Trophoblast cell (in vitro differentiated cells and primary cell): ENCODE measurements at regions not wholly inside any gene's neighbourhood (a gene's known extent, or its start where the extent isn't known, plus 50 kb on each side); places are given as distances from the start of the nearest gene placed in this dataset.
A peak's percentile ranks its signal among the peaks of the same experiment; 100 is the strongest.

Experiments used
- DNase-seq, 2 donors: peaks; one replicate each; pipeline ENCODE4 v3.0.0-alpha.2; 2016
- H2AFZ ChIP-seq: 2 replicates; pipeline ENCODE4 v1.6.1; 2013; ENCODE audit warnings: low read length, moderate library complexity, mild to moderate bottlenecking; ENCODE audit not compliant: insufficient read depth, poor library complexity
- H2AK5ac ChIP-seq: 2 replicates; pipeline ENCODE4 v1.6.1; 2013; ENCODE audit warnings: mild to moderate bottlenecking, low read length
- H2BK120ac ChIP-seq: 2 replicates; pipeline ENCODE4 v1.6.1; 2013; ENCODE audit warnings: low read length, mild to moderate bottlenecking, moderate library complexity; ENCODE audit not compliant: insufficient read depth, poor library complexity
- H2BK12ac ChIP-seq: 2 replicates; pipeline ENCODE4 v1.6.1; 2013; ENCODE audit warnings: mild to moderate bottlenecking, low read length, moderate library complexity
- H2BK5ac ChIP-seq: 2 replicates; pipeline ENCODE4 v1.6.1; 2013; ENCODE audit warnings: low read length, low read depth, moderate library complexity, mild to moderate bottlenecking; ENCODE audit not compliant: poor library complexity
- H3K14ac ChIP-seq: 2 replicates; pipeline ENCODE4 v1.6.1; 2013; ENCODE audit warnings: mild to moderate bottlenecking, low read length
- H3K18ac ChIP-seq: 2 replicates; pipeline ENCODE4 v1.6.1; 2013; ENCODE audit warnings: mild to moderate bottlenecking, low read length
- H3K23ac ChIP-seq: 2 replicates; pipeline ENCODE4 v1.6.1; 2013; ENCODE audit warnings: low read length
- H3K27ac ChIP-seq: 2 replicates; pipeline ENCODE4 v1.5.1; 2013; ENCODE audit warnings: low read depth, mild to moderate bottlenecking, inconsistent platforms, low read length, moderate library complexity
- H3K27me3 ChIP-seq: 2 replicates; pipeline ENCODE4 v1.6.1; 2013; ENCODE audit warnings: inconsistent platforms, mild to moderate bottlenecking, low read length, moderate library complexity; ENCODE audit not compliant: insufficient read depth
- H3K36me3 ChIP-seq, 2 experiments: 1 replicate in 1 of 2; 2 replicates in 1 of 2; pipeline ENCODE4 v1.6.1; 2013; ENCODE audit warnings: low read length in 2 of 2, mild to moderate bottlenecking in 2 of 2, moderate library complexity in 1 of 2; ENCODE audit not compliant: insufficient read depth in 2 of 2, control insufficient read depth in 1 of 2
- H3K4ac ChIP-seq: 2 replicates; pipeline ENCODE4 v1.6.1; 2013; ENCODE audit warnings: low read depth, mild to moderate bottlenecking, low read length, moderate library complexity
- H3K4me1 ChIP-seq, 2 experiments: 1 replicate in 1 of 2; 2 replicates in 1 of 2; pipeline ENCODE4 v1.6.1; 2013; ENCODE audit warnings: low read length in 2 of 2, mild to moderate bottlenecking in 2 of 2, moderate library complexity in 1 of 2; ENCODE audit not compliant: insufficient read depth in 2 of 2, control insufficient read depth in 1 of 2
- H3K4me2 ChIP-seq: 2 replicates; pipeline ENCODE4 v1.6.1; 2013; ENCODE audit warnings: inconsistent platforms, mild to moderate bottlenecking, low read length, moderate library complexity
- H3K4me3 ChIP-seq: 2 replicates; pipeline ENCODE4 v1.5.1; 2013; ENCODE audit warnings: mild to moderate bottlenecking, low read depth, low read length, inconsistent platforms
- H3K79me1 ChIP-seq: one replicate; pipeline ENCODE4 v1.6.1; 2013; ENCODE audit warnings: low read length
- H3K79me2 ChIP-seq: 2 replicates; pipeline ENCODE4 v1.6.1; 2013; ENCODE audit warnings: low read length, mild to moderate bottlenecking; ENCODE audit not compliant: control insufficient read depth, insufficient read depth, poor library complexity
- H3K9ac ChIP-seq: 2 replicates; pipeline ENCODE4 v1.6.1; 2013; ENCODE audit warnings: mild to moderate bottlenecking, low read length
- H3K9me3 ChIP-seq: 2 replicates; pipeline ENCODE4 v1.6.1; 2013; ENCODE audit warnings: low read depth, mild to moderate bottlenecking, control low read depth, inconsistent platforms, low read length; ENCODE audit not compliant: insufficient read depth
- H4K12ac ChIP-seq: 2 replicates; pipeline ENCODE4 v1.6.1; 2013; ENCODE audit warnings: low read depth, mild to moderate bottlenecking, low read length, moderate library complexity
- H4K8ac ChIP-seq: 2 replicates; pipeline ENCODE4 v1.6.1; 2013; ENCODE audit warnings: low read depth, mild to moderate bottlenecking, low read length, moderate library complexity
- H4K91ac ChIP-seq: one replicate; pipeline ENCODE4 v1.6.1; 2013; ENCODE audit warnings: low read depth, mild to moderate bottlenecking, low read length, moderate library complexity
- WGBS: extraction: QIAGEN DNeasy Blood & Tissue Kit; methylation state at CpG from one replicate; pipeline ENCODE4 v1.1.7; 2013; ENCODE audit warnings: missing lambda C conversion rate; ENCODE audit not compliant: insufficient read length, insufficient coverage; ENCODE audit errors: extremely low coverage; 5-methylcytosine and 5-hydroxymethylcytosine counted together

DNA sequence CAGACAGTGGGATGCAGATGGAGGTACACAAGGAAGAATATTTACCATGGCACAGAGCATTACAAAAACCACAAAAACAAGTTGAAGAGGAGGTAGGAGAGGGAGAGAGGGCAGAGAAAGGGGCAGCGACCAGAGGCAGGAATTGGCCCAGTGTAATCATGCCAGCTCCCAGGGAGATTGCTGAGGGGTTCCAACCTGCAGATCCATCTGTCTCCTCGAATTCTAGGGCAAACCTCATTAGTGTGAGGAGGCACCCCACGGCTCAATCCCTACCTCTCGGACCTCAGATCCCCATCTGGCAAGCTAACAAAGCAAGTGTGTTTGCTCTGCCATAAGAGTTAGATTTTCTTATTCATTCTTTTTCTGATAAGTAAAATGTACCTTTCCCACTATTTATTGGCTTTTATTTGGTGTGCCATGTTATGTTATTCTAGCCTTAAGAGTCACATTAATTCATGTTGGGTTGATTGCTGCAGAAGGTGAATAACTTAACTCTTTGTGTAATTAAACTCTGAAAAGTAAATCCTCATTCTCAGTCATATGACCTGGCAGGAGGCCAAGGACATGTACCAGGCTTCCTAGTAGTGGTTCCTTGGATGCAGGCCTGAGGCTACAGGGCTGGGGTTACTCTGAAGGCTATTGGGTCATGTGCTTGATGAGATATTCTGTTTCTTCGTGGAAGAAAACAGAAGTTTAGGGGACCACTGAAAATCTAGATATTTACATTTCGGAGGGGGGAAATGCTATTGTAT, 315.2 kb upstream of the ATP10B start:
- H3K9me3 ChIP-seq: no peaks in the 10 kb centered on the region
- no peak overlapping the region for H3K14ac ChIP-seq
- H3K9ac ChIP-seq: no peak overlapping the region
- H3K4ac ChIP-seq: no peak overlapping the region
- no peak overlapping the region for H2BK5ac ChIP-seq
- no peak overlapping the region for H4K8ac ChIP-seq
- H3K79me1 ChIP-seq: no peaks in the 10 kb centered on the region
- WGBS: no CpG with 5 or more reads among the region's 6 CpGs
- no peak overlapping the region for H2AK5ac ChIP-seq
- no peaks in the 10 kb centered on the region for H3K36me3 ChIP-seq
- H3K4me3 ChIP-seq: no peak overlapping the region
- H3K18ac ChIP-seq: no peak overlapping the region
- H3K4me2 ChIP-seq: no peak overlapping the region
- H3K4me1 ChIP-seq: no peaks in the 10 kb centered on the region
- H3K79me2 ChIP-seq: no peaks in the 10 kb centered on the region
- H2BK12ac ChIP-seq: no peak overlapping the region
- no peaks in the 10 kb centered on the region for H3K27me3 ChIP-seq
- DNase-seq: no peak
- H4K91ac ChIP-seq: no peak overlapping the region
- H4K12ac ChIP-seq: no peak overlapping the region
- no peak overlapping the region for H3K27ac ChIP-seq
- H2AFZ ChIP-seq: no peak overlapping the region
- H3K23ac ChIP-seq: no peak overlapping the region
- no peak overlapping the region for H2BK120ac ChIP-seq

DNA sequence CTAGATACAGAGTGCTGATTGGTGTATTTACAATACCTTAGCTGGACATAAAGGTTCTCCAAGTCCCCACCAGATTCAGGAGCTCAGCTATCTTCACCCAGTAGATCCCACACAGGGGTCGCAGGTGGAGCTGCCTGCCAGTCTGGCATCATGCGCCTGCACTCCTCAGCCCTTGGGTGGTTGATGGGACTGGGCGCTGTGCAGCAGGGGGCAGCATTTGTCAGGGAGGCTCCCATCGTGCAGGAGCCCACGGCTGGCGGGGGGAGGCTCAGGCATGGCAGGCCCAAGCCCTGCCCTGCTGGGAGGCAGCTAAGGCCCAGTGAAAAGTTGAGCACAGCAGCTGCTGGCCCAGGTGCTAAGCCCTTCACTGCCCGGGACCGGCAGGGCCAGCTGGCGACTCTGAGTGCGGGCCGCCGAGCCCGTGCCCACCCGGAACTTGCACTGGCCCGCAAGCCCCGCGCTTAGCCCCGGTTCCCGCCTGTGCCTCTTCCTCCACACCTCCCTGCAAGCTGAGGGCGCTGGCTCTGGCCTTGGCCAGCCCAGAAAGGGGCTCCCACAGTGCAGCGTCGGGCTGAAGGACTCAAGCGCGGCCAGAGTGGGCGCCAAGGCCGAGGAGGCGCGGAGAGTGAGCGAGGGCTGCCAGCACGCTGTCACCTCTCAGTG, 314.1 kb upstream of the ATP10B start:
- Histone ChIP-seq H3K79me2 (no peaks in the 10 kb centered on the region), H3K79me1 (no peaks in the 10 kb centered on the region), H3K9ac (no peak overlapping the region), H4K91ac (no peak overlapping the region), H2BK12ac (no peak overlapping the region), H2AFZ (no peak overlapping the region), H2BK5ac (no peak overlapping the region), H3K4me3 (no peak overlapping the region), H3K9me3 (no peaks in the 10 kb centered on the region), H3K4me2 (no peak overlapping the region), H3K27ac (no peak overlapping the region), H4K12ac (no peak overlapping the region), H3K23ac (no peak overlapping the region), H2AK5ac (no peak overlapping the region), H3K14ac (no peak overlapping the region), H3K27me3 (no peaks in the 10 kb centered on the region), H3K4ac (no peak overlapping the region), H3K18ac (no peak overlapping the region), H4K8ac (no peak overlapping the region), H2BK120ac (no peak overlapping the region), H3K36me3 (no peaks in the 10 kb centered on the region), H3K4me1 (no peaks in the 10 kb centered on the region)
- no CpG with 5 or more reads among the region's 30 CpGs for WGBS
- no peak for DNase-seq

DNA sequence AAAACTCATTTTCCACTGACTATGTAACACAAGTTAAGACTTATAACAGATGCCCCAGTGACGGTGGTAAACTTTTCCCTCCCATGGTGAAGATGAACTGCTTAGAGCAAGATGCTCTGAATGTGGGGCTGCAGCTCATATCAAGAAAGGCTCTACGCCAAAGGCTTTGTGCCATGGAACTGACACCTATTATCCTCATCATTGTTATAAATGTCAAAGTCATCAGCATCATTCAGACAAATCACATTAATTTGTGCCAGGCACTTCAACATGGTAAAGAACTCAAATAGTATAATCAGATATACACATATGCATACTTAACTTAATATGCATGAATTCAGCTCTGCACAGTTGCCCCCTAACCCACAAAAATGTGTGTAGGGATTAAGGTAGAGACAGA, 305.9 kb upstream of the ATP10B start:
- Histone ChIP-seq H4K91ac (no peak overlapping the region), H4K8ac (no peak overlapping the region), H3K79me1 (no peaks in the 10 kb centered on the region), H3K36me3 (no peaks in the 10 kb centered on the region), H2AK5ac (no peak overlapping the region), H3K4ac (no peak overlapping the region), H2BK12ac (no peak overlapping the region), H3K9me3 (no peaks in the 10 kb centered on the region), H3K79me2 (no peaks in the 10 kb centered on the region), H3K27ac (no peak overlapping the region), H3K4me1 (no peaks in the 10 kb centered on the region), H3K9ac (no peak overlapping the region), H2BK120ac (no peak overlapping the region), H3K4me2 (no peak overlapping the region), H3K27me3 (no peaks in the 10 kb centered on the region), H3K4me3 (no peak overlapping the region), H2BK5ac (no peak overlapping the region), H4K12ac (no peak overlapping the region), H2AFZ (no peak overlapping the region), H3K23ac (no peak overlapping the region), H3K18ac (no peak overlapping the region), H3K14ac (no peak overlapping the region)
- WGBS: no CpG with 5 or more reads among the region's 2 CpGs
- DNase-seq: no peak

DNA sequence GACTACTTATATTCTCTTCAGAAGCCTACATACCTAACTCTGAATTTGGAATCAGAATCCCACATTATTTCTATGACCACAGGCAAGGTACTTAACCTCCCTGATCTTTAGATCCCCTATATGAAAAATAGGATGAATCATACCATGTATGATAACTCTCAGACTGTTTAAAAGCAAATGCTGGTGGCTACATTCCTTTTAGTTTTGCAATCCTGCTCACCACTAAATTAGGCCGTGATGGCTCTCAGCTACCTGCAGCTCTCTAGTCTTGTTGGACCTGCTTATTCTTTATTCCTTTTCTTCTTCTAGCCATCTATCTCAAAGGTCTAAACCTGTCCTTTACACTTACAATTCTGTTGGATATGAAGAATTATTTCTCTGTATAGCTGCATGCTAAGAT, 303.4 kb upstream of the ATP10B start:
- Histone ChIP-seq H4K8ac (no peak overlapping the region), H3K23ac (no peak overlapping the region), H2BK120ac (no peak overlapping the region), H3K4me2 (no peak overlapping the region), H3K4me3 (no peak overlapping the region), H3K4me1 (no peaks in the 10 kb centered on the region), H3K4ac (no peak overlapping the region), H3K18ac (no peak overlapping the region), H4K91ac (no peak overlapping the region), H2AK5ac (no peak overlapping the region), H3K9ac (no peak overlapping the region), H3K27ac (no peak overlapping the region), H4K12ac (no peak overlapping the region), H2BK5ac (no peak overlapping the region), H3K9me3 (no peaks in the 10 kb centered on the region), H2AFZ (no peak overlapping the region), H2BK12ac (no peak overlapping the region), H3K27me3 (no peaks in the 10 kb centered on the region), H3K79me2 (no peaks in the 10 kb centered on the region), H3K79me1 (no peaks in the 10 kb centered on the region), H3K14ac (no peak overlapping the region), H3K36me3 (no peaks in the 10 kb centered on the region)
- DNase-seq: peak; percentile 81 to 91
- no CpG with 5 or more reads among the region's 1 CpG for WGBS
